ENCODE measurements at regions not wholly inside any gene's neighbourhood (a gene's known extent, or its start where the extent isn't known, plus 50 kb on each side); places are given as distances from the start of the nearest gene placed in this dataset.

- TF ChIP-seq CTCF (IDR thresholded peaks at IDR 0.05) (no peak), POLR2A (IDR thresholded peaks at IDR 0.05) (no peak)
Measured at GRCh38 chr15:98230975-98231374, 270.5 kb downstream of the ARRDC4 start.
